Sigmoid colon (tissue), 4 donors: ENCODE measurements at regions not wholly inside any gene's neighbourhood (a gene's known extent, or its start where the extent isn't known, plus 50 kb on each side); places are given as distances from the start of the nearest gene placed in this dataset.

Source experiments
- POLR2A ChIP-seq, 2 donors: fragments of 450-650 bp; IDR thresholded peaks; one replicate each; pipeline ENCODE4 v1.6.1; 2016; ENCODE audit warnings: antibody characterized with exemption in 2 of 2, mild to moderate bottlenecking in 2 of 2, moderate library complexity in 2 of 2
- POLR2AphosphoS5 ChIP-seq, 4 donors: sonication (generic); formaldehyde crosslinking; IDR thresholded peaks; one replicate each; pipeline ENCODE4 v1.6.1; 2017; ENCODE audit warnings: antibody characterized with exemption in 4 of 4
- TF ChIP-seq, protein P1 (sequence below), 4 experiments: fragments of 450-650 bp in 3 of 4; fragments of 200-600 bp in 1 of 4; IDR thresholded peaks; one replicate each; pipeline ENCODE4 v1.5.1; 2016 to 2019; ENCODE audit warnings: antibody characterized with exemption in 4 of 4, mild to moderate bottlenecking in 3 of 4, moderate library complexity in 2 of 4

DNA sequence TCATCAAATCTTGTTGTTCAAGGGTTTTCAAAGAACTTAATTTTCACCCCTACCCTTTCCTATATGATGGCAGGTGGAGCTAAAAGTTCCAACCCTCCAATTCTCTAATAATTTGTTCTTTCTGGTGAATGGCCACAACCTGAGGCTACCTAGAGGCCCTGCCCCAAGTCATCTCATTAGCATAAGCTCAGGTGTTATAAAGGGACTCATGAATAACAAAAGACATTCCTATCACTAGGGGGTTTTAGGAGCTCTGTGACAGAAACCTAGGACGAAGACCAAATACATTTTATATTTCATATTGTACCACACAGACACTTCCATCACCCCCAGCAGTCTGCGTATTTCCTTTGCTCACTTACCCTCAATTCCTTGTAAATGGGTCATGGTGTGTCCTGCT is 483.6 kb upstream of the EPHA6 start:
- TF ChIP-seq POLR2A (IDR thresholded peaks at IDR 0.05) (no peak), POLR2AphosphoS5 (IDR thresholded peaks at IDR 0.05) (no peak)
- TF ChIP-seq, protein P1, sequence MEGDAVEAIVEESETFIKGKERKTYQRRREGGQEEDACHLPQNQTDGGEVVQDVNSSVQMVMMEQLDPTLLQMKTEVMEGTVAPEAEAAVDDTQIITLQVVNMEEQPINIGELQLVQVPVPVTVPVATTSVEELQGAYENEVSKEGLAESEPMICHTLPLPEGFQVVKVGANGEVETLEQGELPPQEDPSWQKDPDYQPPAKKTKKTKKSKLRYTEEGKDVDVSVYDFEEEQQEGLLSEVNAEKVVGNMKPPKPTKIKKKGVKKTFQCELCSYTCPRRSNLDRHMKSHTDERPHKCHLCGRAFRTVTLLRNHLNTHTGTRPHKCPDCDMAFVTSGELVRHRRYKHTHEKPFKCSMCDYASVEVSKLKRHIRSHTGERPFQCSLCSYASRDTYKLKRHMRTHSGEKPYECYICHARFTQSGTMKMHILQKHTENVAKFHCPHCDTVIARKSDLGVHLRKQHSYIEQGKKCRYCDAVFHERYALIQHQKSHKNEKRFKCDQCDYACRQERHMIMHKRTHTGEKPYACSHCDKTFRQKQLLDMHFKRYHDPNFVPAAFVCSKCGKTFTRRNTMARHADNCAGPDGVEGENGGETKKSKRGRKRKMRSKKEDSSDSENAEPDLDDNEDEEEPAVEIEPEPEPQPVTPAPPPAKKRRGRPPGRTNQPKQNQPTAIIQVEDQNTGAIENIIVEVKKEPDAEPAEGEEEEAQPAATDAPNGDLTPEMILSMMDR (IDR thresholded peaks at IDR 0.05), result no peak
